ENCODE measurements at regions not wholly inside any gene's neighbourhood (a gene's known extent, or its start where the extent isn't known, plus 50 kb on each side); places are given as distances from the start of the nearest gene placed in this dataset.

GRCh38 chr1:88124614-88125013 lies 559.5 kb upstream of the PKN2 start:
- TF ChIP-seq CTCF (conservative IDR thresholded peaks at IDR 0.05 in 1 of 2, IDR thresholded peaks at IDR 0.05 in 1 of 2; ENCODE audit: low read depth in 1 of 2, low read length in 2 of 2): no peak
- TF ChIP-seq EZH2 (IDR thresholded peaks at IDR 0.05; ENCODE audit: low read length, missing control alignments): no peak

All from fibroblast of lung (primary cell).